Common myeloid progenitor, CD34-positive (primary cell): ENCODE measurements at regions not wholly inside any gene's neighbourhood (a gene's known extent, or its start where the extent isn't known, plus 50 kb on each side); places are given as distances from the start of the nearest gene placed in this dataset.

Experiments
- CTCF ChIA-PET: fragments of 350-600 bp; sonication (Branson Sonifier 250); formaldehyde crosslinking; loops from one replicate; lab custom pipeline; 2021; ENCODE audit warnings: antibody characterized with exemption; lab: Charles Lee
- POLR2A ChIA-PET: fragments of 350-600 bp; sonication (Branson Sonifier 250); formaldehyde crosslinking; loops from one replicate; lab custom pipeline; 2021; ENCODE audit warnings: antibody characterized with exemption; lab: Charles Lee
- DNase-seq, 3 donors: peaks; one replicate each; pipeline versions ENCODE4 v3.0.0 to v3.0.0-alpha.2; 2013
- H3K27ac ChIP-seq, 2 experiments: 1 replicate in 1 of 2; 2 replicates in 1 of 2; pipeline ENCODE4 v1.7.0; 2013; ENCODE audit warnings: inconsistent platforms in 2 of 2, low read length in 2 of 2, mild to moderate bottlenecking in 2 of 2, low read depth in 1 of 2, moderate library complexity in 1 of 2; ENCODE audit not compliant: severe bottlenecking in 2 of 2, insufficient read depth in 1 of 2, poor library complexity in 1 of 2
- H3K27me3 ChIP-seq, 5 experiments: replicated peaks in 2 of 5; 1 replicate in 3 of 5; 2 replicates in 2 of 5; pipeline versions ENCODE4 v1.6.1 to v1.7.0; 2013; ENCODE audit warnings: low read length in 4 of 5, mild to moderate bottlenecking in 2 of 5, moderate library complexity in 2 of 5, inconsistent platforms in 1 of 5; ENCODE audit not compliant: insufficient read depth in 5 of 5, control insufficient read depth in 4 of 5
- H3K36me3 ChIP-seq, 4 experiments: 1 replicate in 2 of 4; 2 replicates in 2 of 4; pipeline versions ENCODE4 v1.6.1 to v1.7.0; 2013; ENCODE audit warnings: low read length in 3 of 4, control low read depth in 1 of 4, mild to moderate bottlenecking in 1 of 4; ENCODE audit not compliant: control insufficient read depth in 4 of 4, insufficient read depth in 4 of 4
- H3K4me1 ChIP-seq, 4 experiments: 1 replicate in 3 of 4; 2 replicates in 1 of 4; pipeline versions ENCODE4 v1.6.1 to v1.7.1; 2013; ENCODE audit warnings: low read length in 3 of 4, mild to moderate bottlenecking in 3 of 4, control low read depth in 1 of 4, inconsistent platforms in 1 of 4, moderate library complexity in 1 of 4; ENCODE audit not compliant: control insufficient read depth in 4 of 4, insufficient read depth in 4 of 4; ENCODE audit errors: control extremely low read depth in 1 of 4
- H3K4me3 ChIP-seq, 7 experiments: 1 replicate in 4 of 7; 2 replicates in 3 of 7; pipeline versions ENCODE4 v1.5.1 to v1.7.0; 2013; ENCODE audit warnings: mild to moderate bottlenecking in 7 of 7, low read length in 6 of 7, moderate library complexity in 6 of 7, inconsistent platforms in 2 of 7, low read depth in 2 of 7, control low read depth in 1 of 7; ENCODE audit not compliant: insufficient read depth in 4 of 7, control insufficient read depth in 1 of 7; ENCODE audit errors: extremely low read depth in 1 of 7
- H3K9me3 ChIP-seq, 5 experiments: 1 replicate in 4 of 5; 2 replicates in 1 of 5; pipeline versions ENCODE4 v1.6.1 to v1.7.1; 2013; ENCODE audit warnings: low read length in 4 of 5, mild to moderate bottlenecking in 2 of 5, inconsistent platforms in 1 of 5, low read depth in 1 of 5, moderate library complexity in 1 of 5; ENCODE audit not compliant: control insufficient read depth in 4 of 5, insufficient read depth in 2 of 5; ENCODE audit errors: control extremely low read depth in 1 of 5
- WGBS: methylation state at CpG from one replicate; pipeline ENCODE4 v1.1.5; 2013; ENCODE audit not compliant: insufficient coverage; 5-methylcytosine and 5-hydroxymethylcytosine counted together

DNA sequence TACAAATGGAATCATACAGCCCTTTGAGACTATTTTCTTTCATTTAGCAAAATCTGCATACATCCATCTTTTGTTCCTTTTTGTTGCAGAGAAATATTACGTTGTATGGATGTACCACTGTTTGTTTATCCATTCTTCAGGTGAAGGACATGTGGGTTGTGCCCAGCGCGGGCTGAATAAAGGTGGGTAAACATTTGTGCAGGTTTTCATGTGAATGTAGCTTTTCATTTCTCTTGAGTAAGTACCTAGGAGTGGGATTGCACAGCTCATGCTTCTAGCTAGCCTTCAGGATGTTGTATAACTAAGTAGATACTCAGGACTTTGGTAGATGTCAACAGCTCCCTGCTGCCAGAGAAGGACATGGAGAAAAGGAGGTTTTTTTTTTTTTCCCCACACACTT is 50.6 kb upstream of the SPRED2 start:
- H3K4me3 ChIP-seq: no peak overlapping the region
- ChIA-PET POLR2A (no interaction called here), CTCF (no interaction called here)
- H3K36me3 ChIP-seq: no peaks in the 10 kb centered on the region
- no peaks in the 10 kb centered on the region for H3K27me3 ChIP-seq
- H3K9me3 ChIP-seq: peaks cover 0 to 5% (median 0%) of the 10 kb centered on the region in 5 experiments
- 96% methylated on average over 3 of the region's 3 CpGs for WGBS
- H3K27ac ChIP-seq: no peak overlapping the region
- H3K4me1 ChIP-seq: peaks cover 0 to 2% (median 0%) of the 10 kb centered on the region in 4 experiments
- no peak for DNase-seq
